Keratinocyte (primary cell): ENCODE measurements at regions not wholly inside any gene's neighbourhood (a gene's known extent, or its start where the extent isn't known, plus 50 kb on each side); places are given as distances from the start of the nearest gene placed in this dataset.

Experiments
- DNase-seq: peaks from one replicate; pipeline ENCODE4 v3.0.0-alpha.2; 2011; ENCODE audit warnings: low read depth, missing footprints, low spot score
- FAIRE-seq: peaks from 2 replicates; lab custom pipeline; 2011; peaks lifted over from hg19 to GRCh38; lab: Jason Lieb, UNC
- H2AFZ ChIP-seq: 2 replicates; pipeline ENCODE4 v1.6.0; 2012; ENCODE audit warnings: low read length, control low read depth, inconsistent platforms; ENCODE audit not compliant: control insufficient read depth
- H3K27ac ChIP-seq: 2 replicates; pipeline ENCODE4 v1.5.1; 2011; ENCODE audit warnings: low read length; ENCODE audit not compliant: control insufficient read depth, insufficient read depth
- H3K27me3 ChIP-seq: 3 replicates; pipeline ENCODE4 v1.6.0; 2011; ENCODE audit warnings: low read length; ENCODE audit not compliant: control insufficient read depth, insufficient read depth; ENCODE audit errors: extremely low read depth
- H3K36me3 ChIP-seq, 2 experiments: 2 replicates in 1 of 2; 3 replicates in 1 of 2; pipeline ENCODE4 v1.5.1; 2011; ENCODE audit warnings: low read length in 2 of 2, mild to moderate bottlenecking in 1 of 2; ENCODE audit not compliant: control insufficient read depth in 2 of 2, insufficient read depth in 2 of 2; ENCODE audit errors: extremely low read depth in 1 of 2
- H3K4me1 ChIP-seq: 3 replicates; pipeline ENCODE4 v1.5.1; 2011; ENCODE audit warnings: low read length; ENCODE audit not compliant: control insufficient read depth, insufficient read depth; ENCODE audit errors: extremely low read depth
- H3K4me2 ChIP-seq: 3 replicates; pipeline ENCODE4 v1.6.0; 2011; ENCODE audit warnings: low read depth, low read length; ENCODE audit not compliant: control insufficient read depth, insufficient read depth; ENCODE audit errors: extremely low read depth
- H3K4me3 ChIP-seq, 3 experiments: fragments of 200-600 bp in 1 of 3; sonication (generic) in 1 of 3; 2 replicates in 2 of 3; 3 replicates in 1 of 3; pipeline ENCODE4 v1.5.1; 2011 to 2016; ENCODE audit warnings: low read length in 3 of 3, mild to moderate bottlenecking in 3 of 3, control low read depth in 2 of 3, inconsistent platforms in 1 of 3, low read depth in 1 of 3, mixed read lengths in 1 of 3, mixed run types in 1 of 3, moderate library complexity in 1 of 3; ENCODE audit not compliant: control insufficient read depth in 2 of 3, insufficient read depth in 2 of 3; ENCODE audit errors: extremely low read depth in 1 of 3
- H3K79me2 ChIP-seq: 2 replicates; pipeline ENCODE4 v1.6.0; 2012; ENCODE audit warnings: low read length; ENCODE audit not compliant: control insufficient read depth, insufficient read depth
- H3K9ac ChIP-seq: 3 replicates; pipeline ENCODE4 v1.6.0; 2011; ENCODE audit warnings: low read length; ENCODE audit not compliant: control insufficient read depth, insufficient read depth; ENCODE audit errors: extremely low read depth
- H3K9me1 ChIP-seq: 3 replicates; pipeline ENCODE4 v1.6.0; 2011; ENCODE audit warnings: low read length; ENCODE audit not compliant: control insufficient read depth, insufficient read depth; ENCODE audit errors: extremely low read depth
- H3K9me3 ChIP-seq: 2 replicates; pipeline ENCODE4 v1.5.1; 2012; ENCODE audit warnings: low read depth, low read length; ENCODE audit not compliant: control insufficient read depth
- H4K20me1 ChIP-seq: 3 replicates; pipeline ENCODE4 v1.6.0; 2011; ENCODE audit warnings: low read length; ENCODE audit not compliant: control insufficient read depth, insufficient read depth; ENCODE audit errors: extremely low read depth
- EZH2 ChIP-seq: IDR thresholded peaks from one replicate; pipeline ENCODE4 v1.6.1; 2012; ENCODE audit warnings: inconsistent platforms, mild to moderate bottlenecking, low read length, moderate library complexity
- dilution Hi-C: fragments of 300-500 bp; cut with MboI; formaldehyde crosslinking; loops from one replicate; pipeline ENCODE4 v1.7.0; 2020; ENCODE audit warnings: low sequenced_read_pairs; ENCODE audit not compliant: extremely low pct_ligation_motif_present
- TF ChIP-seq, protein P1 (sequence below), 3 experiments: IDR thresholded peaks in 1 of 3; conservative IDR thresholded peaks in 1 of 3; optimal IDR thresholded peaks in 1 of 3; 2 replicates in 2 of 3; 3 replicates in 1 of 3; pipeline versions ENCODE3 to v1.5.1; 2011; ENCODE audit warnings: low read length in 3 of 3, mild to moderate bottlenecking in 3 of 3, moderate library complexity in 2 of 3, control low read depth in 1 of 3, inconsistent platforms in 1 of 3; ENCODE audit not compliant: insufficient read depth in 2 of 3; ENCODE audit errors: extremely low read depth in 1 of 3

DNA sequence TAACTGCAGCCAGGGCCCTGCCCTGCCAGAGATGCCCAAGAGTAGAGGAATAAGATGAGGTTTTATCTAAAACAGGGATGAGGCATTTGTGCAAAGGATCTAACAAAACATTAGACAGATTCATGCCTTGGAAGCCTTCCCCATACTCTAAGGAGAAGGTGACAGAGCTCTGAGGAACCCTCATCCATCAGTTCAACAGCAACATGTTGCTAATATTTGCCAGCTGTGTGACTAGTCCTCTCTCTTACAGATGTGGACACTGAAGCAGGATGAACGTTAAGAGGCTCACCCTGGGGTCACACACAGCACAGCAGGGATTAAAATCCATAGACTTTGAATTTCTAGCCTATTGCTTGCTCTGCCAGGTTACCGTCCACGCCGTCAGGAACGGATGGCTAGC is 99.0 kb downstream of the ZBTB18 start:
- TF ChIP-seq, protein P1, sequence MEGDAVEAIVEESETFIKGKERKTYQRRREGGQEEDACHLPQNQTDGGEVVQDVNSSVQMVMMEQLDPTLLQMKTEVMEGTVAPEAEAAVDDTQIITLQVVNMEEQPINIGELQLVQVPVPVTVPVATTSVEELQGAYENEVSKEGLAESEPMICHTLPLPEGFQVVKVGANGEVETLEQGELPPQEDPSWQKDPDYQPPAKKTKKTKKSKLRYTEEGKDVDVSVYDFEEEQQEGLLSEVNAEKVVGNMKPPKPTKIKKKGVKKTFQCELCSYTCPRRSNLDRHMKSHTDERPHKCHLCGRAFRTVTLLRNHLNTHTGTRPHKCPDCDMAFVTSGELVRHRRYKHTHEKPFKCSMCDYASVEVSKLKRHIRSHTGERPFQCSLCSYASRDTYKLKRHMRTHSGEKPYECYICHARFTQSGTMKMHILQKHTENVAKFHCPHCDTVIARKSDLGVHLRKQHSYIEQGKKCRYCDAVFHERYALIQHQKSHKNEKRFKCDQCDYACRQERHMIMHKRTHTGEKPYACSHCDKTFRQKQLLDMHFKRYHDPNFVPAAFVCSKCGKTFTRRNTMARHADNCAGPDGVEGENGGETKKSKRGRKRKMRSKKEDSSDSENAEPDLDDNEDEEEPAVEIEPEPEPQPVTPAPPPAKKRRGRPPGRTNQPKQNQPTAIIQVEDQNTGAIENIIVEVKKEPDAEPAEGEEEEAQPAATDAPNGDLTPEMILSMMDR (optimal IDR thresholded peaks at IDR 0.05 in 1 of 3, IDR thresholded peaks at IDR 0.05 in 1 of 3, conservative IDR thresholded peaks at IDR 0.05 in 1 of 3; ENCODE audit: extremely low read depth in 1 of 3, insufficient read depth in 2 of 3, low read length in 3 of 3) = no peak
- TF ChIP-seq EZH2 = no peak
- H3K79me2 ChIP-seq = no peaks in the 10 kb centered on the region
- H3K36me3 ChIP-seq = no peaks in the 10 kb centered on the region
- no peaks in the 10 kb centered on the region for H3K9me3 ChIP-seq
- no peaks in the 10 kb centered on the region for H4K20me1 ChIP-seq
- no peaks in the 10 kb centered on the region for H3K27me3 ChIP-seq
- no peaks in the 10 kb centered on the region for H3K4me1 ChIP-seq
- H3K9me1 ChIP-seq = no peaks in the 10 kb centered on the region
- no peak overlapping the region for H3K4me2 ChIP-seq
- FAIRE-seq (no peak), DNase-seq (no peak)
- no peak overlapping the region for H3K9ac ChIP-seq
- dilution Hi-C loops = no loop called here
- no peak overlapping the region for H3K27ac ChIP-seq
- H3K4me3 ChIP-seq = no peak overlapping the region
- H2AFZ ChIP-seq = no peak overlapping the region

GRCh38 chr1:244150665-244151064 is 99.6 kb downstream of the ZBTB18 start:
- no peak for DNase-seq
- no peaks in the 10 kb centered on the region for H3K4me1 ChIP-seq
- FAIRE-seq = no peak
- H3K9me3 ChIP-seq = no peaks in the 10 kb centered on the region
- H2AFZ ChIP-seq = no peak overlapping the region
- no peak overlapping the region for H3K27ac ChIP-seq
- H4K20me1 ChIP-seq = no peaks in the 10 kb centered on the region
- TF ChIP-seq, protein P1 (optimal IDR thresholded peaks at IDR 0.05 in 1 of 3, IDR thresholded peaks at IDR 0.05 in 1 of 3, conservative IDR thresholded peaks at IDR 0.05 in 1 of 3; ENCODE audit: extremely low read depth in 1 of 3, insufficient read depth in 2 of 3, low read length in 3 of 3) = no peak
- TF ChIP-seq EZH2 = no peak
- H3K9me1 ChIP-seq = no peaks in the 10 kb centered on the region
- no peaks in the 10 kb centered on the region for H3K27me3 ChIP-seq
- no peaks in the 10 kb centered on the region for H3K79me2 ChIP-seq
- no peak overlapping the region for H3K9ac ChIP-seq
- dilution Hi-C loops = no loop called here
- H3K4me3 ChIP-seq = no peak overlapping the region
- no peak overlapping the region for H3K4me2 ChIP-seq
- H3K36me3 ChIP-seq = no peaks in the 10 kb centered on the region
